GM23248 (cell line): ENCODE measurements at regions not wholly inside any gene's neighbourhood (a gene's known extent, or its start where the extent isn't known, plus 50 kb on each side); places are given as distances from the start of the nearest gene placed in this dataset.

ENCODE experiments used
- EZH2 ChIP-seq: fragments of 200-600 bp; sonication (generic); IDR thresholded peaks from 2 replicates; pipeline ENCODE4 v1.6.1; 2018; ENCODE audit warnings: antibody characterized with exemption, mild to moderate bottlenecking; ENCODE audit not compliant: insufficient read depth, poor library complexity, severe bottlenecking
- EZH2phosphoT487 ChIP-seq: fragments of 200-600 bp; sonication (generic); IDR thresholded peaks from 2 replicates; pipeline ENCODE4 v1.6.1; 2018; ENCODE audit warnings: antibody characterized with exemption, moderate library complexity, mild to moderate bottlenecking, low read depth; ENCODE audit not compliant: insufficient read depth

GRCh38 chr10:105699504-105699903 lies 1058.4 kb downstream of the SORCS3 start:
- TF ChIP-seq EZH2 = no peak
- TF ChIP-seq EZH2phosphoT487 = no peak
